Iris pigment epithelial cell (primary cell): ENCODE measurements at regions not wholly inside any gene's neighbourhood (a gene's known extent, or its start where the extent isn't known, plus 50 kb on each side); places are given as distances from the start of the nearest gene placed in this dataset.

Experiments used
- DNase-seq: peaks from one replicate; pipeline ENCODE4 v3.0.0-alpha.2; 2011; ENCODE audit warnings: low read depth

DNA sequence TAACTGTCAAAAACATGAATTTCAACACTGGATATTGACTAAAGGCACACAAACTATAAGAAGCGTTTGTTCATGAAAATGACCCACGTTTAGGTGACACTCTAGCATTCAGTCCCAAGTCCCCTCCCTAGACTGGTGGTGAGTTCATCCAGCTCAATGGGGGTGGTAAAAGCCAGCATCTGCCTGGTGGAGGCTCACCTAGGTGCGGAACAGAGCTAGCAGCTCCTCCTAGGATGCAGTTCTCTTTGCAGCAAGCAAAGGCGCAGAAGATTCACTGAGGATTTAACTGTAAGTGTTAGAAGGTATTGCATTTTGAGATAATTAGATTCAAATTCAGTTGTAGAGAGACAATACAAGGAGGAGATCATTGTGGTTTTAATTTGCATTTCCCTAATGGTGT is 87.6 kb downstream of the VSTM2A start:
- no peak for DNase-seq

DNA sequence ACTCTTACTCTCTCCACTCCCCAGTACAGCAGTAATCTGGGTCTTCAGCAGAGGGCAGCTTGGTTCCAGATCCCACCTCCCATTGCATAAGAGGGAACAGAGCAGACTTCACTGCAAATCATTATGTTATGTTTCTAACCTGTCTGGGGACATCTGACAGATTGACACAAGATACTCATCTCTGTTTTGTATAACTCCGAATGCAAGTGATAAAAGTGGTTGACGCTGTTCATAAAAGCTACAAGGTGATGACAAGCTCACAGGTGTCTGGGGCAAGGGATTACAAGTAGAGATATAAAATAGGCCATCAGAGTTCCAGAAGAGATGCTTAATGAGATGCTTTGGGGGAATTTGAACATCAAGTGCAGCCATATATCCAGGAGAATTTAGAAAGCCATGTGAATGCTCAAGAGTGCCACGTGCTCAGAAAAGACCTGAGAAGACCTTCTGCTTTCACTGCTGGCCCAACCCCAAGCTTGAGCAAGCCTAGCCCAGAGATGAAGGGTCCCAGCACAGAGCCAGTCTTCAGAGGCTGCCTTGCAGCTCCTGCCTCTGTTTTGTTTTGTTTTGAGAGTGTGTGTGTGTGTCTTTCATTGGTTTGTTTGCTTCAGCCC is 80.6 kb downstream of the VSTM2A start:
- no peak for DNase-seq
